IMR-90 (cell line): ENCODE measurements at regions not wholly inside any gene's neighbourhood (a gene's known extent, or its start where the extent isn't known, plus 50 kb on each side); places are given as distances from the start of the nearest gene placed in this dataset.

Source experiments
- CEBPB ChIP-seq: IDR thresholded peaks from 2 replicates; pipeline ENCODE4 v1.6.1; 2012; ENCODE audit warnings: low read depth, low read length, improper control_type of control experiment
- CHD1 ChIP-seq: IDR thresholded peaks from 2 replicates; pipeline ENCODE4 v1.6.1; 2012; ENCODE audit warnings: low read depth, low read length, improper control_type of control experiment
- CTCF ChIP-seq: conservative IDR thresholded peaks from 2 replicates; pipeline ENCODE4 v1.5.1; 2012; ENCODE audit warnings: mild to moderate bottlenecking, low read depth, low read length, improper control_type of control experiment
- ELK1 ChIP-seq: fragments of 150-350 bp; IDR thresholded peaks from 2 replicates; pipeline ENCODE4 v1.6.1; 2016; ENCODE audit warnings: low read depth, mild to moderate bottlenecking, low read length, moderate library complexity, borderline replicate concordance
- MAZ ChIP-seq: IDR thresholded peaks from 2 replicates; pipeline ENCODE4 v1.6.1; 2012; ENCODE audit warnings: low read depth, mild to moderate bottlenecking, low read length, improper control_type of control experiment, moderate library complexity, borderline replicate concordance
- MXI1 ChIP-seq: IDR thresholded peaks from 2 replicates; pipeline ENCODE4 v1.6.1; 2012; ENCODE audit warnings: low read depth, mild to moderate bottlenecking, low read length, moderate library complexity, borderline replicate concordance
- POLR2A ChIP-seq: IDR thresholded peaks from 2 replicates; pipeline ENCODE4 v1.6.1; 2012; ENCODE audit warnings: mild to moderate bottlenecking, low read depth, low read length
- RCOR1 ChIP-seq: IDR thresholded peaks from 2 replicates; pipeline ENCODE4 v1.6.1; 2012; ENCODE audit warnings: mild to moderate bottlenecking, low read length, improper control_type of control experiment; ENCODE audit not compliant: insufficient replicate concordance
- SMC3 ChIP-seq: fragments of 150-350 bp; IDR thresholded peaks from 2 replicates; pipeline ENCODE4 v1.6.1; 2016; ENCODE audit warnings: low read depth, mild to moderate bottlenecking, antibody characterized with exemption, low read length, moderate library complexity
- USF2 ChIP-seq: fragments of 150-350 bp; IDR thresholded peaks from 2 replicates; pipeline ENCODE4 v1.6.1; 2017; ENCODE audit warnings: mild to moderate bottlenecking, antibody characterized with exemption, low read length, low read depth

GRCh38 chr16:86970279-86970678, 346.9 kb downstream of the C16orf95 start:
- no peak for TF ChIP-seq CTCF
- TF ChIP-seq POLR2A: no peak
- no peak for TF ChIP-seq RCOR1
- TF ChIP-seq ELK1: no peak
- no peak for TF ChIP-seq CEBPB
- no peak for TF ChIP-seq CHD1
- no peak for TF ChIP-seq MXI1
- no peak for TF ChIP-seq MAZ
- TF ChIP-seq USF2: no peak
- TF ChIP-seq SMC3: no peak
